ENCODE measurements at regions not wholly inside any gene's neighbourhood (a gene's known extent, or its start where the extent isn't known, plus 50 kb on each side); places are given as distances from the start of the nearest gene placed in this dataset.

- no peak for TF ChIP-seq REST (IDR thresholded peaks at IDR 0.05; ENCODE audit: low read depth, low read length)
- TF ChIP-seq CTCF (IDR thresholded peaks at IDR 0.05), result no peak
- no peak for TF ChIP-seq TAF1 (IDR thresholded peaks at IDR 0.05; ENCODE audit: borderline replicate concordance, low read depth, low read length)
- no peak for TF ChIP-seq ZBTB33 (IDR thresholded peaks at IDR 0.05; ENCODE audit: borderline replicate concordance, low read depth)
- TF ChIP-seq, protein P1, sequence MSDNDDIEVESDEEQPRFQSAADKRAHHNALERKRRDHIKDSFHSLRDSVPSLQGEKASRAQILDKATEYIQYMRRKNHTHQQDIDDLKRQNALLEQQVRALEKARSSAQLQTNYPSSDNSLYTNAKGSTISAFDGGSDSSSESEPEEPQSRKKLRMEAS (IDR thresholded peaks at IDR 0.05; ENCODE audit: low read depth), result no peak
- no peak for TF ChIP-seq YY1 (IDR thresholded peaks at IDR 0.05; ENCODE audit: low read depth)
- no peak for TF ChIP-seq GABPA (IDR thresholded peaks at IDR 0.05; ENCODE audit: low read depth)
These were observed 117.4 kb upstream of the GPM6A start for GRCh38 chr4:175929441-175929840.

Measured in SK-N-SH (cell line).